Chondrocyte (in vitro differentiated cells): ENCODE measurements at regions not wholly inside any gene's neighbourhood (a gene's known extent, or its start where the extent isn't known, plus 50 kb on each side); places are given as distances from the start of the nearest gene placed in this dataset.
"Not testable (repeated sequence)": the region's sequence is repeated elsewhere in the genome, so short reads cannot be mapped to it uniquely, and the experiment has no call there.

Experiments used
- DNase-seq: peaks from one replicate; pipeline ENCODE4 v3.0.0; 2021; ENCODE audit warnings: mixed read lengths, low spot score
- H3K27ac Mint-ChIP-seq: one replicate; pipeline ENCODE4 v1.8.0; 2021; ENCODE audit warnings: mild to moderate bottlenecking, moderate library complexity, mixed read lengths; ENCODE audit not compliant: unreplicated experiment
- H3K27me3 Mint-ChIP-seq: 2 replicates; pipeline ENCODE4 v1.8.0; 2021; ENCODE audit warnings: low read depth, mixed read lengths
- H3K36me3 Mint-ChIP-seq: 2 replicates; pipeline ENCODE4 v1.8.0; 2021; ENCODE audit warnings: low read depth, mixed read lengths
- H3K4me1 Mint-ChIP-seq: 2 replicates; pipeline ENCODE4 v1.8.0; 2021; ENCODE audit warnings: low read depth, mild to moderate bottlenecking, mixed read lengths
- H3K4me3 Mint-ChIP-seq: one replicate; pipeline ENCODE4 v1.8.0; 2021; ENCODE audit warnings: mild to moderate bottlenecking, moderate library complexity, mixed read lengths; ENCODE audit not compliant: unreplicated experiment
- H3K9me3 Mint-ChIP-seq: 2 replicates; pipeline ENCODE4 v1.8.0; 2021; ENCODE audit warnings: low read depth, mixed read lengths
- TF ChIP-seq, protein P1 (sequence below): fragments of 200-600 bp; sonication (generic); IDR thresholded peaks from 2 replicates; pipeline ENCODE4 v1.5.0; 2021; ENCODE audit warnings: antibody characterized with exemption, mild to moderate bottlenecking, moderate library complexity

DNA sequence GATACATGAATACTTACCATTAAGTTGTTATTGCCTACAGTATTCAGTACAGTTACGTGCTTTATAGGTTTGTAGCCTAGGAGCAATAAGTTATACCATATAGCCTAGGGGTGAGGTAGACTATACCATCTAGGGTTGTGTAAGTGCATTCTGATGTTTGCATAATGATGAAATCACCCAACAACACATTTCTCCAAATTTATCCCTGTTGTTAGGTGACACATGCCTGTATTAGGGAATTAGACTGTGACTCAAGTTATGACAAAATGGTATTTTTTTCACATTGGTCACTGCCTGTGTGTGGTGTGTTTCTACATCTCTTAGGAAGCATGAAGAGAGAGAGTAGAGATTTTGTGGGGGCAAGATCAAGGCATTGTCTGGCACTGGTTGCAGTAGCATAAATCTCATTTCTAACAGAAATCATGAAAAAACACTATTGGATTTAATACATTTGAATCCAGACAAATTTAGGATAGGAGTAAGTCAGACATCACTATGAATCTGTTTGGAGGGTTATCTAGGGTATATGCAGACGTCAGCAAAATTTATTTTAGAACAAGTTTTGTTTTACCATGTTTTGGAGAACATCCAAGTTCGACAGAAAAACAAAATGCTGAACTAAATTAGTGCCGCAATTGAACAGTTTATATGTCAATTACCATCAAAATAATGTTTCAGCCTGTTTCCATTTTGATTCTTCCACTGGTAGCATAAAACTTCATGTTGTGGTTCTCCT lies 332.1 kb downstream of the LMO7 start:
- no peaks in the 10 kb centered on the region for H3K27me3 Mint-ChIP-seq
- H3K9me3 Mint-ChIP-seq: peaks cover 6% of the 10 kb centered on the region
- TF ChIP-seq, protein P1, sequence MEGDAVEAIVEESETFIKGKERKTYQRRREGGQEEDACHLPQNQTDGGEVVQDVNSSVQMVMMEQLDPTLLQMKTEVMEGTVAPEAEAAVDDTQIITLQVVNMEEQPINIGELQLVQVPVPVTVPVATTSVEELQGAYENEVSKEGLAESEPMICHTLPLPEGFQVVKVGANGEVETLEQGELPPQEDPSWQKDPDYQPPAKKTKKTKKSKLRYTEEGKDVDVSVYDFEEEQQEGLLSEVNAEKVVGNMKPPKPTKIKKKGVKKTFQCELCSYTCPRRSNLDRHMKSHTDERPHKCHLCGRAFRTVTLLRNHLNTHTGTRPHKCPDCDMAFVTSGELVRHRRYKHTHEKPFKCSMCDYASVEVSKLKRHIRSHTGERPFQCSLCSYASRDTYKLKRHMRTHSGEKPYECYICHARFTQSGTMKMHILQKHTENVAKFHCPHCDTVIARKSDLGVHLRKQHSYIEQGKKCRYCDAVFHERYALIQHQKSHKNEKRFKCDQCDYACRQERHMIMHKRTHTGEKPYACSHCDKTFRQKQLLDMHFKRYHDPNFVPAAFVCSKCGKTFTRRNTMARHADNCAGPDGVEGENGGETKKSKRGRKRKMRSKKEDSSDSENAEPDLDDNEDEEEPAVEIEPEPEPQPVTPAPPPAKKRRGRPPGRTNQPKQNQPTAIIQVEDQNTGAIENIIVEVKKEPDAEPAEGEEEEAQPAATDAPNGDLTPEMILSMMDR: no peak
- H3K27ac Mint-ChIP-seq: no peak overlapping the region
- no peak for DNase-seq
- no peak overlapping the region for H3K4me3 Mint-ChIP-seq
- no peaks in the 10 kb centered on the region for H3K4me1 Mint-ChIP-seq
- no peaks in the 10 kb centered on the region for H3K36me3 Mint-ChIP-seq

DNA sequence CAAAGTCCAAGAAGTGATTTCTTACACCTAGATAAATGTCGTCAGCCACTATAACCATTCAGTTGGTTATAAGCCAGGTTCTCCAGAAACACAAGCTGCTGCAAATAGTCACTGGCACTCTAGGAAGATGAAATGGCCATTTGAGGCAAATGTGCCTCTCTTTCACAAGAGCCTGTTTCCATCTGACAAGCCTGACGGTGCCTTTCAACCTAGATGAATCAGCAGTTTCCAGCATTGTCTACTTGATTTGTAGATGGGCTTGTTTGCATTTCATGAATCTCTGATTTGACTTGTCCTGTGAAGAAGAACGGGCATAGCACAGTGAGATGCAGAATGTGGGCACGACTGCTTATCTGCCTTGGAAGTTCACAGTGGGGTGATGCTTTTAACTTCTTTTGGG lies 327.2 kb downstream of the LMO7 start:
- H3K27me3 Mint-ChIP-seq: peaks cover 9% of the 10 kb centered on the region
- H3K9me3 Mint-ChIP-seq: peaks cover 6% of the 10 kb centered on the region
- no peaks in the 10 kb centered on the region for H3K4me1 Mint-ChIP-seq
- TF ChIP-seq, protein P1: no peak
- no peaks in the 10 kb centered on the region for H3K36me3 Mint-ChIP-seq
- no peak overlapping the region for H3K4me3 Mint-ChIP-seq
- no peak overlapping the region for H3K27ac Mint-ChIP-seq
- DNase-seq: no peak

DNA sequence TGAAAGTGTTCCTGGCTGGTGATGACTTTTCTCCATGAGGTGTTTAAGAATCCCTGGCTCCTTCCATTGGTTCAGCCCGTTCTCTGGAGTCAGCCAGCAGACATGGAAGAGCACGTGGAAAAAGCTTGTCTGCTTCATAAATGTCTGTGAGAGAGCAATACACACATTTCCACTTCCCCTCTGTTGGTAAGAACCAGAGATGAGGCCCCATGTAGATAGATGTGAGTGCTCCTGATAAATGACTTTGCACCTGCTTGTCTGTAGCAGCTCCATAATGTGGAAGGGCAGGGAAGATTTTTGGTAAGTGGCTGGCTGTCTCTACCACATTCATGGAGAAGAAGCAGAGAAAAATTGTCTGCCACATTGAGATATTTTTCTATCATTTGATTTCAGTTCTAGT lies 325.8 kb downstream of the LMO7 start:
- Mint-ChIP-seq H3K27me3 (peaks cover 9% of the 10 kb centered on the region), H3K36me3 (no peaks in the 10 kb centered on the region), H3K27ac (no peak overlapping the region), H3K4me1 (no peaks in the 10 kb centered on the region), H3K4me3 (no peak overlapping the region), H3K9me3 (peaks cover 6% of the 10 kb centered on the region)
- TF ChIP-seq, protein P1: no peak
- DNase-seq: no peak

DNA sequence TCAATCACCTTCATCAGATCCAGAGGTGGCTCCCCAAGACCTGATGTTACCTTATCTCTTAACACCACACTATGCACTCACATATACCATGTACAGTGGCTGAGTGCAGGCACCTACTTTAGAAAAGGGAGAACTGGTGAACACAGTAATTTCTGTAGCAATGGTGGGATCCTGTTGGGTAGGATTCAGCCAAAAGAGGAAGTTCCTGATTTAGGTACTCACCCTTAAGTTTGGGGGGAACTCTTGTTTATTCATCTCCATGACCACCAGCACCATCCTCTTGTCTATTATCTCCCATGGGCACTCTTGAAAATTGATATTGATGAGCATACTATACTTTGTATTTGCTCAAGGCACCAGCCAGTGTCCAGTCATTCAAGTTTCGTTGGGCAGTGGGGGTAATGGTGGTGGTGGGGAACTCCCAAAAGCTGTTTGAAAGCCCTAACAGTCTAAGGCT lies 324.4 kb downstream of the LMO7 start:
- DNase-seq: no peak
- TF ChIP-seq, protein P1: no peak
- no peak overlapping the region for H3K4me3 Mint-ChIP-seq
- H3K36me3 Mint-ChIP-seq: no peaks in the 10 kb centered on the region
- peaks cover 6% of the 10 kb centered on the region for H3K9me3 Mint-ChIP-seq
- H3K27ac Mint-ChIP-seq: no peak overlapping the region
- H3K27me3 Mint-ChIP-seq: peaks cover 9% of the 10 kb centered on the region
- H3K4me1 Mint-ChIP-seq: no peaks in the 10 kb centered on the region

DNA sequence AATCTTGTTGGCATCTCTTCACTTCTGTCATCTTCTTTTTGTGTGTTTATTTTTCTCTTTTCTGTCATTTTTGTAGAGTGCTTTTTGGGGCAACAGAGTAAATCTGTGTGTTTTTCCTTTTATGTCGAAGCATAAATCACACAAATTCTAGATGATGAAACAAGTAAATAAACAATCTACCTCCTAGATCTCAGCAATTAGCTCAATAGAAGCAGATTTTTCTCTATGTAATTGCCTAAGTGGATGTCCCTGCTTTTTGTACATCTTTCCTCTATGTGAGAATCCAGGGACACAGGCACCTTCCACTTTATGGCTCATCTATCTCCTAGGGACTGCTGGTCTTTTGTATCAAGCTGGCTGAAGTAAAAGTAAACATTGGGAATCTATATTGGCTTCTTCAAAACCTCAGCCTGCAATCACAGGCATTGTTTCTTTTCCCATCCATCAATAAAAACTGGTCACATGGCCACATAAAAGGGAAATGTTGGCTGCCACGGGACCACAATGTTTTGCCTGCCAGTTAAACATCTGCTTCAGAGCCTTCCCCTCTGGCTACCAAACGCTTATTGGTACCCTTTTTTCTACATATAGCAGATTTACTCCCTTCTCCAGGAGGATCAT lies 323.8 kb downstream of the LMO7 start:
- DNase-seq: no peak
- Mint-ChIP-seq H3K4me3 (no peak overlapping the region), H3K27me3 (peaks cover 9% of the 10 kb centered on the region), H3K36me3 (no peaks in the 10 kb centered on the region), H3K27ac (no peak overlapping the region), H3K9me3 (peaks cover 3% of the 10 kb centered on the region), H3K4me1 (no peaks in the 10 kb centered on the region)
- TF ChIP-seq, protein P1: no peak

DNA sequence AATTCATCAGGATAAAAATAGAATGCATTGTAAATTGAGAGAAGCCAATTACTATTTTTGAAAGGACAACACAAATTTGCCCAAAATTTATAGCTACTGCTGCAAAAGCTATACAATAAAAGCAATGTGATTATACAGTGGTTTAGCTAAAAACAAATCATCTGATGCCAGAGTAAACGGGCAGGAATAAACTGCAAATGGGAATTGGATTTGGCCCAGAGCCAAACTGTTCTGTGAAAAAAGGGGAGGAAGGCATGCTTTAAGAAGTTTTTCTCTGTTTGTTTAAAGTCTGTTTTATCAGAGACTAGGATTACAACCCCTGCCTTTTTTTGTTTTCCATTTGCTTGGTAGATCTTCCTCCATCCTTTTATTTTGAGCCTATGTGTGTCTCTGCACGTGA lies 317.5 kb downstream of the LMO7 start:
- H3K9me3 Mint-ChIP-seq, DNase-seq, H3K27ac Mint-ChIP-seq, H3K27me3 Mint-ChIP-seq, H3K36me3 Mint-ChIP-seq, H3K4me3 Mint-ChIP-seq, H3K4me1 Mint-ChIP-seq: not testable (repeated sequence)
